Neural progenitor cell (in vitro differentiated cells): ENCODE measurements at regions not wholly inside any gene's neighbourhood (a gene's known extent, or its start where the extent isn't known, plus 50 kb on each side); places are given as distances from the start of the nearest gene placed in this dataset.

ENCODE experiments used
- DNase-seq: peaks from one replicate; pipeline ENCODE4 v3.0.0-alpha.2; 2016; ENCODE audit warnings: low spot score
- H2AFZ ChIP-seq: fragments of 200-600 bp; sonication (generic); replicated peaks from 2 replicates; pipeline ENCODE4 v1.6.1; 2016; ENCODE audit warnings: antibody characterized with exemption
- H3F3A ChIP-seq: fragments of 200-600 bp; sonication (generic); 2 replicates; pipeline ENCODE4 v1.6.1; 2016; ENCODE audit warnings: antibody characterized with exemption, low read depth
- H3K27ac ChIP-seq: fragments of 200-600 bp; sonication (generic); 2 replicates; pipeline ENCODE4 v1.5.1; 2016; ENCODE audit warnings: mild to moderate bottlenecking
- H3K27me3 ChIP-seq: fragments of 200-600 bp; sonication (generic); 2 replicates; pipeline ENCODE4 v1.6.1; 2016; ENCODE audit warnings: mild to moderate bottlenecking, moderate library complexity
- H3K36me3 ChIP-seq: fragments of 200-600 bp; sonication (generic); 2 replicates; pipeline ENCODE4 v1.5.1; 2016
- H3K4me1 ChIP-seq: fragments of 200-600 bp; sonication (generic); 2 replicates; pipeline ENCODE4 v1.6.1; 2016; ENCODE audit warnings: mixed run types
- H3K4me2 ChIP-seq: fragments of 200-600 bp; sonication (generic); 2 replicates; pipeline ENCODE4 v1.6.1; 2016
- H3K4me3 ChIP-seq: fragments of 200-600 bp; sonication (generic); 2 replicates; pipeline ENCODE4 v1.5.1; 2016
- H3K79me2 ChIP-seq: fragments of 200-600 bp; sonication (generic); 2 replicates; pipeline ENCODE4 v1.6.1; 2016; ENCODE audit warnings: low read depth
- H3K9ac ChIP-seq: fragments of 200-600 bp; sonication (generic); 2 replicates; pipeline ENCODE4 v1.6.1; 2016
- H3K9me3 ChIP-seq: fragments of 200-600 bp; sonication (generic); 2 replicates; pipeline ENCODE4 v1.5.1; 2016; ENCODE audit warnings: low read depth
- H4K20me1 ChIP-seq: fragments of 200-600 bp; sonication (generic); 2 replicates; pipeline ENCODE4 v1.6.1; 2016; ENCODE audit warnings: low read depth
- H3K27ac Mint-ChIP-seq: 3 replicates; pipeline ENCODE4 v1.8.0; 2021; ENCODE audit warnings: mixed read lengths
- H3K27me3 Mint-ChIP-seq: 2 replicates; pipeline ENCODE4 v1.8.0; 2022; ENCODE audit warnings: low read depth, mild to moderate bottlenecking, inconsistent platforms, moderate library complexity, mixed read lengths; ENCODE audit not compliant: insufficient read depth
- H3K36me3 Mint-ChIP-seq: 3 replicates; pipeline ENCODE4 v1.8.0; 2021; ENCODE audit warnings: mixed read lengths
- H3K4me1 Mint-ChIP-seq: 3 replicates; pipeline ENCODE4 v1.8.0; 2021; ENCODE audit warnings: mixed read lengths
- H3K4me3 Mint-ChIP-seq: 3 replicates; pipeline ENCODE4 v1.8.0; 2021; ENCODE audit warnings: mild to moderate bottlenecking, moderate library complexity, mixed read lengths
- H3K9me3 Mint-ChIP-seq: 3 replicates; pipeline ENCODE4 v1.8.0; 2020; ENCODE audit warnings: mixed read lengths
- EZH2 ChIP-seq: fragments of 200-600 bp; sonication (generic); IDR thresholded peaks from 2 replicates; pipeline ENCODE4 v1.6.1; 2017; ENCODE audit warnings: antibody characterized with exemption, mild to moderate bottlenecking, moderate library complexity
- EZH2phosphoT487 ChIP-seq: fragments of 200-600 bp; sonication (generic); IDR thresholded peaks from 2 replicates; pipeline ENCODE4 v1.6.1; 2017; ENCODE audit warnings: antibody characterized with exemption
- TF ChIP-seq, protein P1 (sequence below): fragments of 200-600 bp; sonication (generic); IDR thresholded peaks from 2 replicates; pipeline ENCODE4 v1.5.1; 2017; ENCODE audit warnings: antibody characterized with exemption, mild to moderate bottlenecking

DNA sequence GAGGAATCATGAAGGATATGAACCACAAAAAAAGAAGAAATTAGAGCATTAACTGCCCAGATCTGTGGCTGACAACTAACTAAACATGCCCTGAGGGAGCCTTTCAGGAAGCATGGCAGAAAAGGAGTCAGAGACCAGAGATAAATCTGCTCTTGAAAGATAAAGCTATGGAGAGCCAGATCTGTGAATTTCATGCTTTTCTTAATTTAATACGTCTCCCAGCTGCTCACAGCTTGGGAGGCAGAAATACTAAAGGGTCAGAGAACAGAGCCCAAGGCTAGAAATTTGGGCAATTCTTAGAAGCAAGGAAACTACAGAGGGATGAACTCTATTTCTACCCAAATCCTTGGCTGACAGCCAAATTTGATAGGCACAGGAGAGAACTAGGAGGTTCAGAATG is 223.0 kb upstream of the DPP10 start:
- no peak for DNase-seq
- no peaks in the 10 kb centered on the region for H3K36me3 ChIP-seq
- no peaks in the 10 kb centered on the region for H3K27me3 ChIP-seq
- H3K4me2 ChIP-seq, result no peak overlapping the region
- H3K79me2 ChIP-seq, result no peaks in the 10 kb centered on the region
- peaks cover 3% of the 10 kb centered on the region for H3K27me3 Mint-ChIP-seq
- no peak overlapping the region for H3K4me3 ChIP-seq
- H3K9me3 Mint-ChIP-seq, result no peaks in the 10 kb centered on the region
- no peaks in the 10 kb centered on the region for H3F3A ChIP-seq
- peaks cover 19% of the 10 kb centered on the region for H3K4me1 Mint-ChIP-seq
- H3K4me1 ChIP-seq, result peaks cover 3% of the 10 kb centered on the region
- no peaks in the 10 kb centered on the region for H3K36me3 Mint-ChIP-seq
- no peak overlapping the region for H3K4me3 Mint-ChIP-seq
- H3K27ac ChIP-seq, result no peak overlapping the region
- no peaks in the 10 kb centered on the region for H3K9me3 ChIP-seq
- TF ChIP-seq, protein P1, sequence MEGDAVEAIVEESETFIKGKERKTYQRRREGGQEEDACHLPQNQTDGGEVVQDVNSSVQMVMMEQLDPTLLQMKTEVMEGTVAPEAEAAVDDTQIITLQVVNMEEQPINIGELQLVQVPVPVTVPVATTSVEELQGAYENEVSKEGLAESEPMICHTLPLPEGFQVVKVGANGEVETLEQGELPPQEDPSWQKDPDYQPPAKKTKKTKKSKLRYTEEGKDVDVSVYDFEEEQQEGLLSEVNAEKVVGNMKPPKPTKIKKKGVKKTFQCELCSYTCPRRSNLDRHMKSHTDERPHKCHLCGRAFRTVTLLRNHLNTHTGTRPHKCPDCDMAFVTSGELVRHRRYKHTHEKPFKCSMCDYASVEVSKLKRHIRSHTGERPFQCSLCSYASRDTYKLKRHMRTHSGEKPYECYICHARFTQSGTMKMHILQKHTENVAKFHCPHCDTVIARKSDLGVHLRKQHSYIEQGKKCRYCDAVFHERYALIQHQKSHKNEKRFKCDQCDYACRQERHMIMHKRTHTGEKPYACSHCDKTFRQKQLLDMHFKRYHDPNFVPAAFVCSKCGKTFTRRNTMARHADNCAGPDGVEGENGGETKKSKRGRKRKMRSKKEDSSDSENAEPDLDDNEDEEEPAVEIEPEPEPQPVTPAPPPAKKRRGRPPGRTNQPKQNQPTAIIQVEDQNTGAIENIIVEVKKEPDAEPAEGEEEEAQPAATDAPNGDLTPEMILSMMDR, result no peak
- TF ChIP-seq EZH2, result no peak
- no peak overlapping the region for H3K27ac Mint-ChIP-seq
- H2AFZ ChIP-seq, result peak overlapping the region; percentile 23
- no peak overlapping the region for H3K9ac ChIP-seq
- H4K20me1 ChIP-seq, result no peaks in the 10 kb centered on the region

DNA sequence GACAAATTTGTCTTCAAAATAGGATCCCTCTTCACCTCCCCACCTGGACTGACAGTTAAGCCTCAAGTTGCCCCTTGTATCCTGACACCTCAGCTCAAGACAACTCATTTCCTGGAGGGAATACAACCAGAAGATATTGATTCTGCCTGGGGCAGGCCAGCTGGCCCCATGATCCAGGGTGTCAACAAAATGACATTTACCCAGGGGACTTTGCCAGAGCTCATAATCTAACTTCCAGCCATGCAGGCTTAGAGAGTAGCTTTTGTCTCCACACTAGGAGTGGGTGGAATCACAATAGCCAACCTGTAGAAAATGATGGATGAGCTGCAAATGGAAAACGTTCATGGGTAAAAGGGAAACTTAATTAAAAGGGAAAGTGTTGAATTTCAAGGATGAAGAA is 220.1 kb upstream of the DPP10 start:
- Histone ChIP-seq H3K4me2 (no peak overlapping the region), H3F3A (no peaks in the 10 kb centered on the region), H3K79me2 (no peaks in the 10 kb centered on the region), H3K4me1 (peaks cover 3% of the 10 kb centered on the region), H3K4me3 (no peak overlapping the region), H4K20me1 (no peaks in the 10 kb centered on the region), H3K9me3 (no peaks in the 10 kb centered on the region), H3K36me3 (no peaks in the 10 kb centered on the region), H3K27ac (no peak overlapping the region), H2AFZ (no peak overlapping the region), H3K27me3 (no peaks in the 10 kb centered on the region), H3K9ac (no peak overlapping the region)
- H3K9me3 Mint-ChIP-seq, result no peaks in the 10 kb centered on the region
- H3K36me3 Mint-ChIP-seq, result no peaks in the 10 kb centered on the region
- TF ChIP-seq EZH2, result no peak
- TF ChIP-seq, protein P1, result no peak
- no peak for TF ChIP-seq EZH2phosphoT487
- no peak overlapping the region for H3K4me3 Mint-ChIP-seq
- peaks cover 19% of the 10 kb centered on the region for H3K4me1 Mint-ChIP-seq
- peaks cover 3% of the 10 kb centered on the region for H3K27me3 Mint-ChIP-seq
- DNase-seq, result no peak
- H3K27ac Mint-ChIP-seq, result no peak overlapping the region

DNA sequence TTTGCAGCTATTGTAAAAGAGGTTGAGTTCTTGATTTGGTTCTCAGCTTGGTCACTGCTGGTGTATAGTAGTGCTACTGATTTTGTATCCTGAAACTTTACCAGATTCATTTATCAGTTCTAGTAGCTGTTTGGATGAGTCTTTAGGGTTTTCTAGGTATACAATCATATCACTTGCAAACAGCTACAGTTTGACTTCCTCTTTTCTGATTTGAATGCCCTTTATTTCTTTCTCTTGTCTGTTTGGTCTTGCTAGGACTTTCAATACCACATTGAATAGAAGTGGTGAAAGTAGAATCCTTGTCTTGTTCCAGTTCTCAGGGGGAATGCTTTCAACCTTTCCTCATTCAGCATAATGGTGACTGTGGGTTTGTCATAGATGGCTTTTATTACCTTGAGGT is 210.5 kb upstream of the DPP10 start:
- Histone ChIP-seq H3K79me2 (no peaks in the 10 kb centered on the region), H3K27ac (no peak overlapping the region), H3K9ac (no peak overlapping the region), H3K9me3 (no peaks in the 10 kb centered on the region), H3K4me3 (no peak overlapping the region), H3K4me2 (no peak overlapping the region), H2AFZ (no peak overlapping the region), H3K36me3 (no peaks in the 10 kb centered on the region), H3K4me1 (no peaks in the 10 kb centered on the region), H3K27me3 (no peaks in the 10 kb centered on the region), H4K20me1 (no peaks in the 10 kb centered on the region), H3F3A (no peaks in the 10 kb centered on the region)
- Mint-ChIP-seq H3K36me3 (no peaks in the 10 kb centered on the region), H3K27me3 (peaks cover 4% of the 10 kb centered on the region), H3K4me3 (no peak overlapping the region), H3K9me3 (peaks cover 2% of the 10 kb centered on the region), H3K27ac (no peak overlapping the region), H3K4me1 (no peaks in the 10 kb centered on the region)
- no peak for DNase-seq
- TF ChIP-seq EZH2 (no peak), EZH2phosphoT487 (no peak)
- TF ChIP-seq, protein P1, result no peak

DNA sequence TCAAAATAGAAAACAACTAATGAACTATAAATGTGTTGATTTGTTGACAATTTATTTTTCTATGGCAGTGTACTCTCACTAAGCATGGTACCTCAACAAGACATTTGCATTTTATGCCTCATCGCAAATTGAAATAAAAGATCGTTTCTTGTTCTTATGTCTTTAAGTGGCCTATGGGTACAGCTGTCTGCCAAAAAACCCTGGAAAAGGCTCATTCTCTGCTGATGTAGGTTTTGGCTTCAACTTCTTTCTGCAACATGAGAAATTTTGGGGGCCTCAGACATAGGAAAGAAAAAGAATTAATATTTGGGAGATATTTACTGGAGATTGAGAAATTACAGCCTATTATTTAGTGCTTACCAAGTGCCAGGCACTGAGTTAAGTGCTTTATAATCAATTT is 205.1 kb upstream of the DPP10 start:
- H4K20me1 ChIP-seq, result no peaks in the 10 kb centered on the region
- H3K9ac ChIP-seq, result no peak overlapping the region
- H3K27me3 ChIP-seq, result no peaks in the 10 kb centered on the region
- DNase-seq, result no peak
- no peak overlapping the region for H3K4me2 ChIP-seq
- no peaks in the 10 kb centered on the region for H3K79me2 ChIP-seq
- H3F3A ChIP-seq, result no peaks in the 10 kb centered on the region
- Mint-ChIP-seq H3K4me1 (peaks cover 6% of the 10 kb centered on the region), H3K27ac (no peak overlapping the region), H3K27me3 (peaks cover 2% of the 10 kb centered on the region), H3K9me3 (no peaks in the 10 kb centered on the region), H3K4me3 (no peak overlapping the region), H3K36me3 (no peaks in the 10 kb centered on the region)
- no peak for TF ChIP-seq EZH2phosphoT487
- H3K36me3 ChIP-seq, result no peaks in the 10 kb centered on the region
- no peaks in the 10 kb centered on the region for H3K4me1 ChIP-seq
- H3K9me3 ChIP-seq, result no peaks in the 10 kb centered on the region
- H2AFZ ChIP-seq, result no peak overlapping the region
- no peak overlapping the region for H3K27ac ChIP-seq
- H3K4me3 ChIP-seq, result no peak overlapping the region
